ENCODE measurements at regions not wholly inside any gene's neighbourhood (a gene's known extent, or its start where the extent isn't known, plus 50 kb on each side); places are given as distances from the start of the nearest gene placed in this dataset.

DNA sequence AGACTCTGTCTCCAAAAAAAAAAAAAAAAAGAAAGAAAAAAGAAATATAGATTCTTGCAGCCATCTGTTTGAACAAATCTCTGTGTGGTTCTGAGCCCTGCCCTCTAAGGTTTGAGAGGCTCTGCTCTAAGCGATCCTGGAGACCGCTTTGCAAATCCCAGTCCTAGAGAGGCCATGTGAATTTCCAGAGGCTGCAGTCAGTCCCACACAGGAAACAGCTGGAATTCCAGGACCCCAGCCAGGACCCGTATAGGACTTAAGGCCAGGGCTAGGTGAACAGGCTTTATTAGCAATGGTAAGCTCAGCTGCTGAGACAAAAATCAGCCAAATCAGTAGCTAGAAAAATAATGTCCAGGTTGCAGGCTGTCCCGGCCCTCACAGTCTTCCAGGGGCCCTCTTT, 154.8 kb downstream of the RPS24 start:
- no peak for DNase-seq

DNA sequence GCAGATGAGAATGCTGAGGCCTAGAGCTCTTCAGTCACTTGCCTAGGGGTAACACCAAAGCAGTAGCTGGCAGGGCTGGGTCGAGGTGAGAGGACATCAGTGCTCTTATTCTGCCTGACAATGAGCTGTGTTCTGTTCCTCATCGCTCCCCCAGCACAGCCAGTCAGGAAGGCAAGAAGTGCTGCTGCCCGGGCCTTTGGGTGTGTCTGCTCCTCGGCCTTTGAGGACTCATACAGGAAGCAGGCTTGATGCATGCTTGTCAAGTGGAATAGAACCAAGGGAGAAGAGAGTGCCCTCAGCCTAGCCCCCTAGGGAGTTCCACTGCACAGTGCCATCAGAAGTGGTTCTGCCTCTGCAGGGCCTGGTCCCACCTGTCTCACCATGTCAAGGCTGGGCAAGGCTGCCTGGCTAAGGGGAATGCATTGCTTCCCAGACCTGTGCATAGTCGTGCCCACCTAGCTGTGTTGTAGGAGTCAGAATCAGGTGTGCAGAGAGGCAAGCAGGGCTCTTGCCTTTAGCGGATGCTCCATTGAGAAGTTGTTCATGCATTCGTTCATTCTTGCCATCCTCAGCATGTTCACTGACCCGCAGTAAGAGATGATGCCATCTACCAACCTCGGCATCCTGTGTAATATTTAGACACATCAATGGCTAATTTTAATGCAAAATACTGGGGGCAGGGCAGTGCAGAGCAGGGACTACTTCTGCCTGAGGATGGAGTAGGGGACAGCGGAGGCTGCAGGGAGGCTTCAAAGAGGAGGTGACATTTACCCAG, 156.6 kb downstream of the RPS24 start:
- no peak for DNase-seq

DNA sequence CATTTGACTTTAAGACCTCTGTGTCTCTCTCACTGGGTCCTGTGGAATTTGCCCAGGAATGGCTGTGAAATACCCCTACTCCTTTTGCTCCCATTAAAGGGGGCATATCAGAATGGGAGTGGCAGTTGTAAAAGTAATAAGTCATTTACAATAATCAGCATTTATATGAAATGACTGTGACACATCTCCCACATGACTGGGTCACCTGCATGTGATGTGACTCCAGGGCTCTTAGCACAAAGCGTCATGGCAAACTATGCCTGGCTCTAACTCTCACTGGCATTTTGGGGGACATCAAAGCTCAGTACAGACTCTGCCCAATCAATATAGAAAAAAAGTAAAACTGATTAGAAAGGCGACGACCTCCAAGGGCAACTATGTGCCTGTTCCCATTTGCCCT, 157.6 kb downstream of the RPS24 start:
- DNase-seq: no peak

DNA sequence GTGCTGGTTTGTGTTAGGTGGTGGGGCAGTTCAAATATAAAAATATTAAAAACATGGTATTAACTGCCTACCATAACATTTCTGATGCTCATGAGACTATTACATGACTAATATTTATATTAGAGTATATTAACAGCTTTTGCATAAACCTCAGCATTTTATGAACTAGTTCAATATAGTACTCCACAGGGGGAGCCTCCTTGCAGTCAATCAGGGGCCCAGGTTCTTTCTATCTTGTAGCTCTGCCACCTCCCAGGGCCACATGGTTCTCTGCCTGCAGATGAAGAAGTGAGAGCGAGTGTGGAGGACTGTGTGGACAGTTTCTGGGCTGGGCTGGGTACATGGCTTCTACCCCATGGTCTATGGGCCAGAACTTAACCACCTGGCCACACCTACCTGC, 159.5 kb downstream of the RPS24 start:
- DNase-seq: no peak

DNA sequence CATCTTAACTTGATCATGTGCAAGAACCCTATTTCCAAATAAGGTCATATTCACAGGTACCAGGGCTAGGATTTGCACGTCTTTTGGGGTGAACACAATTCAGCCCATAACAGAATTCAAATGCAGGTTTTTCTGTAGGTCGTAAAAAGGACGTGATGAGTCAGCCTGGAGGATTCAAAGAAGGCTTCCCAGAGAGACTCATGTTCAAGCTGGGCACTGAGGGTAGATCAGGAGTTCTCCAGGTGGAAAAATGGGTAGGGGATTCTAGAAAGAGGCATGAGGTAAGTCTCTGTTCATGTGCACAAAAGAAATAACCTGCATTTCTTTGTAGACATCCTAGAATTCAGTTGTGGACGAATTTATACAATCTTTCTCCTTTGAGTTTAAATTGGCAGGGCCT, 160.4 kb downstream of the RPS24 start:
- DNase-seq: no peak

DNA sequence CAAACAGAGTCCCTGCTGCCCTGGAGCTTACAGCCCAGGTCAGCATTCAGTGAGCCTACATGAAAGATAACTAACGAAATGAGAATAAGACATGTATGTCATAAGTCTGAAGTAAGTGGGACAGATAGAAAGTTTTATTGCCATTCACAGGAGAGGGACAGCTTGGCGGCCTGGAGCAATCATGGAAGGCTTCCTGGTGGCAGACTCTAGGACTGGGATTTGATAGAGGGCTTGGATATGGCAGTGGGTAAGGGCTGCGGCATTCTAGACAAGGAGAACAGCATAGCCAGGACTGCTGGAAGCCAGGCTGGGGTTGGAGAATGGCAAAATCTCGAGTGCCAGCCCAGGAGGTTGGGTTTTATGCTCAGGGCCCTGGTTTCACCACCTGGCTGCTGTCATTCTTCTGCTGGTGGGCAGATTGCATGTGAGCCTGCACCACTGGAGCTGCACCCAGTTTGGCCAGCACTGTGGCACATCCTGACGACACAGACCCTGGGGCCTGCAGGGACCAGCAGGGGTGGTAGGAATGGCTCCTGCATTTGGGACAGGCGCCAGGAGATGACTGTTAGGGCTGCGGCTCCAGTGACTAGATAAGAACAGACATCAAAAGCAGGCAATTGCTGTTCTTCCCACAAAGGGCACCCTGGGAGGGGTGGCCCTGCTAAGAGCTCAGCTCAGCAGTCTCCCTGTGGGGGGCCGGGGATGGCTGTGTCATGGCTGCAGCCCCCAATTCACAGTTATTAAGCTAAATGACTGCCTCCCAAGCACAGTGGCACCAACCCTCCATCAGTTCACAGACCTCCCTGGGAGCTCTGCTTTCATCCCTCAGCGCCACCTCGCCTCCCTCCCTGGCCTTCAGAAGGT, 161.1 kb downstream of the RPS24 start:
- no peak for DNase-seq

DNA sequence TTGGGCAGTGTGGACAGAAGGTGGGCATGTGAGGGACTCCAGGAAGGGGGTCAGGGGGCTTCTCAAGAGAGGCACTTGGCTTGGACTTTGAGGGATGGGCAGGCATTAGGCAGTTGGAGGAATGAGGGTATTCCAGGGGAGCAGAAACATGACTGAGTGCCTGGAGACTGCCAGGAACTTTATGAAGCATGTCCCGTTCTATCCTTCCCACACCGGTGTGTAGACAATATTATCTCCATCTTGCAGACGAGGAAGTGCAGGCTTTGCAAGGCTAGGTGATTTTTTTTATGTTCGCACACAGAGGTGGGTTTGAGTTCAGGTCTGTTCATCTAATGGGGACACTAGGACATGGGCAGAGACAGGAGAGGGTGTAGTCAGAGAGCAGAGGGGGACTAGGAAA, 162.7 kb downstream of the RPS24 start:
- no peak for DNase-seq

DNA sequence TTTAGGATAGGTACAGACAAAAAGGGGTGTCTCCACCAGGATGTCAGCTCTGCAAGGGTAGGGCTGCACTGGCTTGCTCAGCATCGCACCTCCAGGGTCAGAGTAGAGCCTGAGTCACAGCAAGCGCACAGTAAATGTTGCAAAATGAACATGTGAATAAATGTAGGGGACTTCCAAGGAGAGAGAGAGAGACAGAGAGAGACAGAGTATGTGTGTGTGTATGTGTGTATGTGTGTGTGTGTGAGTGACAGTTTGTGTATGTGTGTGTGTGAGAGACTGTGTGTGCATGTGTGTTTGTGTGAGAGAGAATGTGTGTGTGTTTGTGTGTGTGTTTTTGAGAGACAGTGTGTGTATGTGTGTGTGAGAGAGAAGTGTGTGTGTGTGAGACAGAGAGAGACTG, 163.3 kb downstream of the RPS24 start:
- peak; percentile 19 for DNase-seq

DNA sequence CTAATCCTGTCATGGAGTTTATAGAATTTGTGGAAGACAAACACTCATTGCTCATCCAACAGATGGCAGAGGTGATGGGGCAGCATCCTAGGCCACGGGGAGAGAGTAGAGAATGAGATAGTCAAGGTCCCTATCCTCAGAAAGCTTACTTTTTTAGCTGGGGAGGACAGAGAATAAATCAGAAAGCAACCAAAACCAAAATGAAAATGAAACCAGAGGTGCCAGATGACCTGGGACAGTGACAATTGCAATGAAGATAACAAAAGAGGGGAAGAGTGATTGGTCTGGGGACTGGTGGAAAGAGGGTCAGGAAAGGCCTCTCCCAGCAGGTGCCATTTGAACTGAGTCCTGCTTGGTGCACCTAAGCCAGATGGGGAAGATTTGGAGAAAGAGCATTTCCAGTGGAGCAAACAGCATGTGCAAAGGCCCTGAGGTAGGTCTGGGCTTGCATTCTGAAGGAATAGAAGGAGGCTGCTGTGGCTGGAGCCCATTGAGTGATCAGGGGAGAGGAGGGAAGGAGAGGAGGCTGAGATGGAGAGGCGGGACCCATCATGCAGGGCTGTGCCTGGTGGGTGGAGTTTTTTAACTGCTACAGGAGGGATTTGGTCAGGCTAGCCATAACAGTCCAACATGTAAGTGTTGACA, 164.1 kb downstream of the RPS24 start:
- DNase-seq: no peak

DNA sequence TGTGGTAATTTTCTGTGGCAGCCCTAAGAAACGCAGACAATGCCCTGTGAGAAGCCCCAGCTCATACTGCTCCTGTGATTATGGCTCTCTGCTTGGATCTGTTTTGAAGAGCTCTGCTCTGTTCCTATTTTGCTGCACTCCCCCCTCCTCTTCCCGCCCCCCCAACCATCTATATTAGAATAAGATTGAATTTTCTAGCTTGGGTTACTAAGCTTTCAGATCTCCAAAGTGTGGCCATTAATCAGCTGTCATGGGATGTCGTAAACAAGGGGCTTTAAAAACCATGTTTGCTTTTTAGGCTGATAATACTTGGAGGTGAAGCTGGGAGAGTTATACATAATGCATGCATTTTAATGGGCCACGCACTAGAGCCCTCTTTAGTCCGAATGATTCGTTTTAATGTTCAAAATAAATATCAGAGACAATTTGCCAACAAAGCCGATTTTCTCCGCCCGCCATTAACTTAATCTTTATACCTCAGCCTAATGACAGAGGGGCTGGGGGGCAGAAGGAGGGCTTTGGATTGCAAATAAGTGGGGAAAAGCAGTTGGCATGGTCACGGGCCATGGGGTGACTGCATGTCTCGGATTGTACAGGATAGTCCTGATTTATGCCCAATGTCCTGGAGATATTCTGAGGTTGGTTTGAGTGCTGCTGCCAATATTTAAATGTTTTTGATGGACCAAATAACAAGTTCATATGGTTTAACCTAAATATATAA, 165.5 kb downstream of the RPS24 start:
- DNase-seq: no peak

DNA sequence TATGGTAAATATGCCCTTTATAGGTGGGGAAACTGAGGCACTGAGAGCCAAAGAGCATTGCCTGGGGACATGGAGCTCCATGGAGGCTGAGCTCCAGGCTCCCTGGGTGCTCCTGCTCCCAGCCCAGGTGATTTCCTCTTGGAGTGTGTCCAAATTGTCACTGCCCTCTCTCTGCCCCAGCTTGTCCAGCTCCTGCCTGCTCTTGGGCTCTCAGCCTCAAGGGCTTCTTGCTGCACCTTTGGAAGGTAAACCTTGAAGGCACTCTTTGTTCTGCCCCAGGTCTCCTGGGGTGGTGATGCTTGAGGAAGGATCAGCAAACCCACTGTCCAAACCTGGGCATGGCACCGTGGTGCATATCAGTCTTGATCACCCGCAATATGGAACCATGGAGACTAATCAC, 166.1 kb downstream of the RPS24 start:
- no peak for DNase-seq

DNA sequence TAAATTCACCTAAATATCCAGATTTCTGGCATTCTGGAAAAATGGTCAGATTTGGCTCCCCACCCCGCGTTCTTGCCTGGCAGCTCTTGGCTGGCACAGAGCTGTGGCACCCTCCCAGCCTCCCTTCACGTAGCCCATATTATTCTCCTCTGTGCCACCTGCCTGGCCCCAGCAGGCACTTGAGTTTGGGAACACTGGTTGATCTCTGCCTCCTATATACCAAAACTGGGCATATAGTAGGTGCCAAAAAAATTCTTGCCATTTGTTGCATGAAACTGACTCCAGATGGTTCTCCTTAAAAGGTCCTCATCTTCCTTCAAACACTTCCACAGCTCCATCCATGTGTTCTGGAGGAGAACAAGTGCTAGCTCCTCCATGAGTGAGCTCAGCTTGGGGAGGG, 167.0 kb downstream of the RPS24 start:
- no peak for DNase-seq

DNA sequence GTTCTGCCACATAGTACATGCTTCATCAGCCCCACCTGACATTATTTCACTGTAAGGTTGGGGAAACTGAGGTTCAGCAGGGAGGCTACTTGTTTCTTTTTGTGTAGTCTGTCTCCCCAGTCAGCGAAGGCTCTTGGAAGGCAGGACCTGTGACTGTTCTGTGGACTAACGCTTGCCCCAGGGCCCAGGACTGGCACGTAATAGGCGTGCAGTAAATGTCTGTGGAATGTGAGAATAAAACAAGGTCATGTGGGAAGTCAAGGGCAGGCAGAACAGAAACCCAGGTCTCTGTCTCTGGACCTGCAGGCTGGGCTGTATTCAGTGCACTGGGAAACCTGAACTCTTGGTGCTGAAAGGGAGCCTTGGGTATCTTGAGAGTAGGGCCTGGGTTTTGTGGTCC, 168.7 kb downstream of the RPS24 start:
- no peak for DNase-seq

DNA sequence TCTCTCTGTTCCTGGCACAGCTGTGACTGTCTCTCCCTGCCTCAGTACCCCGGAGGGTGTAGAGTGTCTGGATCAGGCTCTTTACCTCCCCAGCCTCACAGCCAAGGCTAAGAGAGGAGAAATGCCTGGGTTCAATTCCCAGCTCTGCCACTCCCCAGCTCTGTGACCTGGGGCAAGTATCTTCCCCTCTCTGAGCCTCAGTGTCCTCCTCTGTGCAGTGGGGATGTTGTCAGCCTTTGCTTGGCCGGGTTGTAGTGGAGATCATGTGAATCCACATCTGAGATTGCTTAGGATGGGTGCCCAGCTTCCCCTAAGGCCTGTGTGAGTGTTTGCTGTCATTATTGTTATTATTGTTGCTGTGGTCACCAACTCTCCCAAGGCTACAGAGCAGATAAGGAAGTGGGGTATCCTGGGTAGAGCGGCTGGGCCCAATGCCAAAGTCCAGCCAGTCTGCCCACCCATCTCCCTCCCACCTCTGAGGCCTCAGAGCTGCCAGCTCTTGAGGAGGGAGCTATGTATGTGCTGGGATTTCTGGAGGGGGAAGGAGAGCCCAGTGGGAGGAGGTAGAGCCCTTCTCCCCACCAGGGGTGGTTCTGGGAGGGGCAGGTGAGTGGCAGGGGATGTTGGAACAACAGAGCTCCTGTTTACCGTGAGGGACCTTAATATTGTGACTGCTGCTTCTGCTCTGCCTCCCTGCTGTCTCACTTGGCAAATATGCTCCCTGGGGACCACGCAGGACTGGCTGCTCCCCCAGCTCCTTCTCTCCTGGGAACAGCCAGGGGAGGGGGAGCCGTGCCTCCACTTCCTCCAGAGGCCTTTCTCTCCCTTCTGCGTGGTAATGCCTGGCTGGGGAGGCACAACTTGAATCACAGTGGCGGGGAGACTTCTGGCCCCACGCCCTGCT, 170.5 kb downstream of the RPS24 start:
- no peak for DNase-seq

DNA sequence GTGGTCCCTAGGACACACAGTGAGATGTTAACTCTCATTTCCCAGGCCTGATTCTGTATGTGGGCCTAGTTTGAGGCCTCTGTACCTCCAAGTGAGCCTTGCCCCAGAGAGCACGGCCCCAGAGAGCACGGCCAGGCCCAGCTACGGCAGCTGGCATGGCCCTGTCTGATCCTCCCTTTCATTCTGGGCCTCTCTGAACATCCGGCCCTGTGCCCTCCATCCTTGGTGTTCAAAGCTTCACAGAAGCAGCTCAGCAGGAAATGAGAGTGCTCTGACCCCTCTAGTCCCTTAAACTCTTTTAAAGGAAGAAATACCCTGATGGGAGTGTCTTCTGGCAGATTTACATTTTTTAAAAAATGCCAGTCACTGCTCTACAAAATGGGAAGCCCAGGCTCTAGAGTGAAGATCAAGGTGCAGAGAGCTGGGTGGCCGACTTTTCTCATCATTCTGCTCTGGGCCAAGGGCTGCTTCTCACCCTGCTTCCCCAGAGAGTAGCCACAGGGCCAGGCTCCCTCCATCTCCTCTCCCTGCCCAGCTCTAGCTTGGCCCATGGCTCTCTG, 171.9 kb downstream of the RPS24 start:
- no peak for DNase-seq

DNA sequence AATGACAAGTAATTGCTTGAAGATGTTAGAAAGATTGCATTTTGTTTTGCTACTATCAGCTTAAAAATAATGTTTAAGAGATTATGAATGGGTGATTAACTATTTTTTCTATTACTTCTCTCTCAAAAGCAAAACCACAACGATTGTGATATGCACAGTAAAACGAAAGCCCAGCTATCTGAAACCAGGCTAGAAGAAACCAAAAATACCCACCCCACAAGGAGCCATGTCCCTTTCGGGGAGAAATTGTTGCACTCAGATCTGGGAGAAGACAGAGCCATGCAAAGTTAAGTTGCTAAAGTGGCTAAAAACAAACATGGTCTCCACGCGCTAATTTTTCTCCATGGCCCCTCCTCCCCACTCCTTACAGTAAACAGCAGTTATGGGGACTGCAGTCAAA, 173.6 kb downstream of the RPS24 start:
- no peak for DNase-seq

DNA sequence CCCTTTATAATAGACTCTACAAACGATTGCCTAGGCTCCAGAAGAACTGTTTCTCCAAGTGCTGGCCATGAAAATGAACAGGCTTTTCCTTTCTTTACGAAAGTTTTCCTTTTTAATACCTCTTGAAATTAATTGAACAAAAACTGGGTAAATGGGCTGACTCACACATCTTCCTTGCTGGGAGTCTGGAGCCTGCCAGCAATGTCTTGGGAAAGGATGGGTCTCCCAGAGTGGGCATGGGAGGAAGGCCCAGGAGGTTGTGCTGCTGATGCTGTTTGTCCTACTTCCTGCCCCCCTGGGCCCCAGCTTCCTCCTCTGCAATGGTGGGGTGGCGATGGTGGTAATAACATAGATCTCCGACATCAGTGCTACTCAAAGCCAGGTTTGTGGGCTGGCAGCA, 174.1 kb downstream of the RPS24 start:
- DNase-seq: no peak

DNA sequence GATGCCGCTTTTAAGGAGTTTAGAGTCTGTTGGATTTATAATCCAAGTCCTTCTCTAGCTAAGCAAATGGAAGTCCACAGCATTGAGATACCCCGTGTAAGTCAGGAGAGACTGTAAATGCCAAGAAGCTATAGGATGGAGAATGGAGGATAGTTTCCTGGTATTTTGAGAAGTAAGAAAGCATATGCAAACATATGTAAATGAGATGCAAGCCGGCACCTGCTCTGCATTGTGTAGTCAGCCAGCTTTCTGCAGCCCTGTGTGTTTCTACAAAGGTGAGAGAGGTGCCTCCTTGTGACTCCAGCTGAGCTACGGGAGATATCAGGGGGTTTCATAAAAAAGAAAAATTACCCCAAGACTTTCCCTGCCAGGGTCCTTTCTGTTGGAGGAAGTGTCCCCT, 176.3 kb downstream of the RPS24 start:
- DNase-seq: no peak

DNA sequence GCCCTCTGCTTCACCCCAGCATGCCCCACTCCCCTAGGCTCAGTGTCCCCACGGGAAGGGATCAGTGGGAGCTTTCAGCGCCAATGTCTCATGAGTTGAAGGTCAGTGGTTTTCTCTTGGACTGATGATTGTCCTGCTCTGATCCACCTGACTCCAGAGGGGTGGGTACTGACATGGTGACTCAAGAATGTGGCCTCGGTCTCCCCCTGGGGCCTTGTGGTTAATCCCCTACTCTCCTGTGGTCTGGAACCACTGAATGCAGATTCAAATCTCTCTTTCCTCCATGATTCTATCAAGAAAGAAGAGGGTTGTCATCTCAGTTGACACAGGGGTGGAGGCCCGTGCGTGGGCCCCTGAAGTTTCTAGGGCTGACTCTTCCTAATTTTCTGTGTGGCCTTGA, 176.9 kb downstream of the RPS24 start:
- DNase-seq: no peak

DNA sequence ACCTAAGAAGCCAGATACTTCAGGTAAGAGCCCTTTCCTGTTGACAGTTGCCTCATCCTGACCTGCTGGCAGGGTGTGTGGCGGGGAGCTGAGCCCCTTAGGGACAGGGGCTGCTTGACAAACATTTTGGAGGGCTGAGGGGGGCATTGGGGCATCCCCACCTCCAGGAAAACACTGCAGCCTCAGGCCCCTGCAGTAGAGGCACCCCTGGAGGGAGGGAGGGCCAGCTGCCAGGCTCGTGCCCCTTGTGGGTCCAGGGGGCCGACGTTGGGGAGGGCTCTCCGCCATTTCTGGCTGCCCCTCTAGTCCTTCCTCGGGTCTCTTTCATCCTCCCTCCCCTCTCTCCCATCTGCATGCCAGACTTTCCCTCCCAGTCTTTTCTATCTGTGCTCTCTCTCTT, 177.3 kb downstream of the RPS24 start:
- no peak for DNase-seq

DNA sequence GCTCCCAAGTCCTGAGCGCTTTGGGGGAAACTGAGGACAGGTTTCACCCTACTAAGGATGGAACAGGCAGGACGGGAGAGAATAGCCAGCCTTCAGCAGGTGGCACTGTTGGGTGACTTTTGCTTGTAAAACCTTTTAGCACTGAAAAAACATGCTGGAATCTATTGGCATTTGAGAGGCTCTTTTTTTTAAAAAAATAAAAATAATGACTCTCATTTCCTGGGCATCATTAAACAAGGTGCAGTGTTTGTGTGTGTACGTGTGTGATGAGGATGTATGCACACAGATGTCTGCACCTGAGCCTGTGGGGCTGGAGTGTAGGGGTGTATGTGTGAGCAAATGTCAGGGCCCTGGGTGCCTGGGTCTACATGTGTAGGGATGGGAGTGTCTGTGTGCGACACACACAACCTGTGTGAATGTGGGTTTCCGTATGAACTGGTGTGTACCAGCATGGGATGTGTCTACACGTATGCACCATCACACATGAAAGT, 177.9 kb downstream of the RPS24 start:
- no peak for DNase-seq

Data from stimulated activated CD4-positive, alpha-beta T cell treated with anti-CD3 and anti-CD28 coated beads, Interleukin-1b, Interleukin-23, amount 100 ng/mL, for 48 hours (primary cell).